HG03432 (cell line): ENCODE measurements at regions not wholly inside any gene's neighbourhood (a gene's known extent, or its start where the extent isn't known, plus 50 kb on each side); places are given as distances from the start of the nearest gene placed in this dataset.
A peak's percentile ranks its signal among the peaks of the same experiment; 100 is the strongest.
"Not testable (repeated sequence)": the region's sequence is repeated elsewhere in the genome, so short reads cannot be mapped to it uniquely, and the experiment has no call there.

Source experiments
- ATAC-seq: cut with Tn5 transposase; IDR thresholded peaks from one replicate; pipeline ENCODE4 v1.9.1; 2021; ENCODE audit warnings: mild to moderate bottlenecking, moderate library complexity; ENCODE audit not compliant: unreplicated experiment

DNA sequence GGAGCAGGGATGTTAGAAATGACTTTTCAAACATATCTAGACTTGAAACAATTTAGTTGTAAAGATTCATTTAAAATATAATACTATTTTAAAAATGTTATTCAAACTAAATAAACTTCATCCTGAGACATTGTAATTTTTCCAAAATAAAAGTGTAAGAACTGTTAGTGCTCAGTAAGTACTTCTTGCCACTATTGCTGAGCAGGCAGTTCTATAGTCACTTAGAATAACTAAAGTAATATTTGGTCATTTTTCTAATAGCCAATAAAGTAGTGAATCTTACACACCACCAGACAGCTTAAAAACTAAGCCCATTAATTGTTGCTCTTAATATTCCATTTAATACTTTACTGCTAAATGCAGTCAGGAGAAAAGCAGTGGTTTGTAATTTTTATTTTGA lies 1120.0 kb upstream of the CDH10 start:
- ATAC-seq, result no peak

DNA sequence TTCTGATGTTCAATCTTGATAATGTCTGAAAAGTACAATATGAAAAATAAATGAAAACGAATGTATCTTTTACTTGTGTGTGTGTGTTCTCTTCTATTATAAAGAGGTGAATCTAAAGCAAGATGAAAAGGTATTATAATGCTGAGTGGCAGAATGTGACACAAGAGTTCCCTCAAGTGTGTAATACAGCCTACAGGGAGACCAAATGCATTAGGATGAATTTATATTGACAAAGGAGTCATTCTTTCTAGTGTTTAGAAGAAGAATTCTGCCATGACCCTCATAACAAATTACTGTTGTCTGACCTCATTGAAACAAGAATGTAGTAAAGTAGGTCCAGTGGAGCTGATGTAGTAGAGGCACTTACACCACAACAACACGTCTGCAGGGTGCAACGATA lies 1119.0 kb upstream of the CDH10 start:
- no peak for ATAC-seq

DNA sequence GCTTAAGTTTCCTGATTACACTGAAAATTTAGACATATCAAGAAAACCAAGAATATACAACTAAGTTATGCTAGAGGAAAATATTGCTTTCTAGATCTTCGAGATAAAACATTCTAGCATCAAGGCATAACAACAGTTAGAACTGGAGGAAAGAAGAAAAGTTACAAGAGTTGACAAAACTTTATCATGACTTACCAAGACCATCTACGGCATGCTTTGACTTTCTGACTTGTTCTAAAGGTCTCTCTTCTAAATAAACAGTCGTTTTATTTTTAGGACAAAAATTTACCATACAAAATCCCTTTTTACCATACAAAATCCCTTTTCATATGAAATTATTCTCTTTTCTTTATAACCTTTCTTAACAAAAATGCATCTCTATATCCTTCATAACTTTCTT lies 1110.1 kb upstream of the CDH10 start:
- no peak for ATAC-seq

DNA sequence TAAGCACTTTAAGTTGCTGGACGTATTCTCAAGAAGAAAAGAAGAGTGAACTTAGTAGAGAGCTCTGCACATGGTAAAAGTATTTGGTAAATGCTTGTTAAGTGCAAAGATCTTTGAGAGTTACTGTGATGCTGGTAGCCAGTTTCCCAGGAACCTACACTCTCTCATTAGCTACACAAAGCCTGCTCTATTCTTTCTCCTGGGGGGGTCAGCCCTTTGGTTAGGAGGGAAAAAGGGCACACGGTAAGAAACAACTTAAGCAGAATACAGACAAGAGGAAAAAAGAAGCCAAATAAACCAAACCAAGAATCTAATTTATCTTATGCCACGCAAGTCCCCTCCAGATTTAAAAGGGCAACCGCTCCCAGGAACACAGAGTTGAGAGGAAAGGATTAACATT lies 1100.1 kb upstream of the CDH10 start:
- ATAC-seq, result no peak

DNA sequence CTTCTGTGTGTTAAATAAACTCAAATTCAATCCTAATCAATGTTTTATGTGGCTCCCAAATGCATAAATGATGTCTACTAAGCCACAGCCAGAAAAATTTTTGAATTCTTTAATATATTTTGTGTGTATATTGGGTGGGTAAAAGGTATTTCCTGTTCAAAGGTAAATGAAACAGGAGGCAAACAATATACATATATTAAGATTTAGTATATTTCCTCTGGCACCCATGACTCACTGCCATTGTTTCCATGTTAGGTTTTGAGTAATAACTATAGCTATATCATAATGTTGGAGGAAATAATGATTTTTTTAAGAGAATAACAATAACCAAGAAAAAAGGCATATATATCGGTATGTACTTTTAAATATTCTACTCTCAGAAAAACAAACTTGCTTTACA lies 1071.9 kb upstream of the CDH10 start:
- ATAC-seq, result no peak

DNA sequence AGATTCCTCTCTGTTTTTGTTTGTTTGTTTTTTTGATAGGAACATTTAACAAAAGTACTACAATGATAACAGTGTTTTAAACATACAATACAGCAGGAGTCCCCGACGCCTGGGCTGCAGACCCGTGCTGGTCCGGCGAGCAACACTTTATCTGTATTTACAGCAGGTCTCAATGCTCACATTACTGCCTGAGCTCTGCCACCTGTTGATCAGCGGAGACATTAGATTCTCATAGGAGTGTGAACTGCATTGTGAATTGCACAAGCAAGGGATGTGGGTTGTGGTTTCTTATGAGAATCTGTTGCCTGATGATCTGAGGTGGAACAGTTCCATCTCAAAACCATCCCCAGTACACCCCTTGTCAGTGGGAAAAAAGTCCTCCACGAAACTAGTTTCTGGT lies 1068.5 kb upstream of the CDH10 start:
- no peak for ATAC-seq

DNA sequence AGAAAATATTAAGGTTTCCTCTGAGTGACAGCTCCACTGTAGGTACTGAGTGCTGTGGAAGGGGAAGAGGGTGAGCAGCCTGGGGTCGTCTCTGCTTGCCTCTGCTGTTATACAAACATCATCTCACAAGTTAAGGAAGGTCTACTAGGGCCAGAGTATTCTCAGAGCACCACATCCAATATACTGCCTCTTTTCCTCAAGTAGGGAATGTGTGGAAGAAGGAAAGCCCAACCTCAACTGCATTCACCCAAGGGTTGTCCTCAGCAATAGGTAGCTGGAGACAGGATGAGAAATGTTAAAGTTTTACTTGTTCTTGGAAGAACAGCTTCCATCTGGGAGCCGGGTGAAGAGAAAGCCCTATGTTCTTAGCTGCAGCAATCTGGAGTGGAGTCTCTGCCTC lies 1062.3 kb upstream of the CDH10 start:
- no peak for ATAC-seq

DNA sequence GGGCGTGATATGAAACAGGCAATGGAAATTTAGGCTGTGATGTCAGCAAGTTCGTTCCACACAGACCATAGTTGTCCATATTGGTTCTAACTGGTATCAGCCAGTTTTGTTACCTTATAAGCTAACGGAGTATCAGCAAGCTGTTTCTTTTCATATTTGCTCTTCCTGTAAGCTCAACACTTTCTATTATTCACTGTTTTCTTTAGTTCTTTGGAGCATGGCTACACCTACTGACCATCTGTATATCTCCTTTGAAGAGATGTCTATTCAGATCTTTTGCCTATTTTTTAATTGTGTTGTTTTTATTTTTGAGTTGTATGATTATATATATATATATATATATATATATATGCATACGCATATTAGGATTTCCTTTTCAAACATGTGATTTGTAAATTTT lies 1057.2 kb upstream of the CDH10 start:
- ATAC-seq, result no peak

DNA sequence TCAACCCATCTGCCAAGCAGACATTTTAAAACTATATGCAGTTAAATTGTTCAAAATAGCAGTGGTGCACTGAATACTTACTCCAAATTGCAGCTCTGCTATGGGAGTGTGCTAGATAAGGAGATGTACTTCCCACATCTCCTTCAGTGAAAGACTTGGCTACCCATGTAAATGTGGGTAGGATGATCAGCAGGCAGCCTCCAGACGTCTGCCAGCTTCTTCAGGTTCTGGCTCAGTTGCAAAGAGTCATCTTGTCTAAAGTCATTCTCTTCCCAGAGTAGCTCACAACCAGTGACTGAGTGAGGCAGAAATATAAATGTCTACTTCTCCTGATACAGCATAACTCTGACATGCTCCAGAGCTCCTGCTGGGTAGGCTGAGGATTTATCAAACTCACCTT lies 1050.0 kb upstream of the CDH10 start:
- no peak for ATAC-seq

DNA sequence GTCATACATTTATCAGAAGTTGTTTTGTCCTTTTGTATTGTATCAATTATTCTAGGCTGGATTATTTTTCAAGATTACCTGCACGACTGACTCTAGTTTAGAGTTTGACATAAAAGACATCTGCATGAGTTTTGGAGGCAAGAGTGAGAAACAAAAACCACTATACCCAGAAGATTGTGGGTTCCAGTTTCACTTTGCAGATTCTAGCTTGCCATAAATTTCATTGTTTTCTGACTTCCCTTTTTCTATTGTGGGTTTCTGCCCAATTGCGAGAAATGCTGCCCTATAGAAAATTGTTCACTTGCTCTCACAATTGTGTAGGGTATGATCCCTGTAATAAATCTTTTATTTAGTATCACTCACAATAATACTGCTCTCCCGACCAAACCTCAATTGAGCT lies 1043.4 kb upstream of the CDH10 start:
- peak; percentile 87 for ATAC-seq

DNA sequence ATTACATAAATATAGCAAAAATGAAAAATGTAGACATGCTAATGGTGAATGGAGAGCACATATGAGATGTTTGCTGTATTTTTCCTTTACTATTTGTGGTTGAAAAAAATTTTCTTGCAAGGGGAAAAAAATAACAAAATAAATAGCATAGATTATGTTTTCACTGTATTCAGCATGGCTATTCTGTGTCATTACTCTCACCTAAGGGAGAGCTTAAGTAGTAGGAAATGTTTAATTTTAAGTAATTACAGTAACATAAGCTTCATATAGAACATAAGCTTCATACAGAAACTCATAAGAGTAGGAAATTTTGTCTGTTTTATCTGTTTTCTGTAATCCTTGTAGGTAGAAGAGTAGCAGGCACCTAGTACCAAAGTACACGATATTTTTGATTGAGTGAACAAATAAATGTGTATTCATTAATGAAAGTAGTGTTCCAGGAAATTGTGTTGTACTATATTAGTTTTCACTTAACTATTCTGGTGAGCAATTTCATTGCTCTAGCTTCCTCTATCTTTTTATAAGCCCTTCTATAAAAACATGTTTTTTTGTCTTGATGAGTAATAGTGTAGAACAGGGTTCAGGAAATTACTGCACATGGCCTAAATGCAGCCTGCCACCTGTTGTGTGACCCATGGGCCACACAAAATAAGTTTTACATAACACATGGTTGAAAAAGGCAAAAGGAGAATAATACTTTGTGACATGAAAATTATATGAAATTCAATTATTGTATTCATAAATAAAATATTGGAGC lies 1025.0 kb upstream of the CDH10 start:
- ATAC-seq, result no peak

DNA sequence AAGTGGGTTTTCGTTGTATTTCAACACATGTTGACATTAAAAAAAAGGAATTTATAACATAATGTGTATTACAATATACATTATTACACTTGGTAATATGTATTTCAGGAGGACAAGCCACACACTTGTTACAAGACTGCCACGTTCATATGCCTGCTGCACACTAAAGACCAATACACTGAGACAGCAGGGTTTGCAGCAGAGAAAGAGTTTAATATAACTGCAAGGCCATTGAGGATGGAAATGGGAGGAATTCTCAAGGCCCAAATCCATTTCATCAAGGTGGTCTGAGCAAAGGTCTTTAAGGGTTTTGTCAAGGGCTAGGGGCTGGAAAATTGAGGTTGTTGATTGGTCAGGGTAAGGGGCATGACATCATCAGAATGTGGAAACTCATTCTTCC lies 1017.8 kb upstream of the CDH10 start:
- no peak for ATAC-seq

DNA sequence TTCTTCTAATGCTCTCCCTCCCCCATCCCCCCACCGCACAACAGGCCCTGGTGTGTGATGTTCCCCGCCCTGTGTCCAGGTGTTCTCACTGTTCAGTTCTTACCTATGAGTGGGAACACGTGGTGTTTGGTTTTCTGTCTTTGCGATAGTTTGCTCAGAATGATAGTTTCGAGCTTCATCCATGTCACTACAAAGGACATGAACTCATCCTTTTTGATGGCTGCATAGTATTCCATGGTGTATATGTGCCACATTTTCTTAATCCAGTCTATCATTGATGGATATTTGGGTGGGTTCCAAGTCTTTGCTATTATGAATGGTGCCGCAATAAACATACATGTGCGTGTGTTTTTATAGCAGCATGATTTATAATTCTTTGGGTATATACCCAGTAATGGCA lies 1005.5 kb upstream of the CDH10 start:
- ATAC-seq, result not testable (repeated sequence)

DNA sequence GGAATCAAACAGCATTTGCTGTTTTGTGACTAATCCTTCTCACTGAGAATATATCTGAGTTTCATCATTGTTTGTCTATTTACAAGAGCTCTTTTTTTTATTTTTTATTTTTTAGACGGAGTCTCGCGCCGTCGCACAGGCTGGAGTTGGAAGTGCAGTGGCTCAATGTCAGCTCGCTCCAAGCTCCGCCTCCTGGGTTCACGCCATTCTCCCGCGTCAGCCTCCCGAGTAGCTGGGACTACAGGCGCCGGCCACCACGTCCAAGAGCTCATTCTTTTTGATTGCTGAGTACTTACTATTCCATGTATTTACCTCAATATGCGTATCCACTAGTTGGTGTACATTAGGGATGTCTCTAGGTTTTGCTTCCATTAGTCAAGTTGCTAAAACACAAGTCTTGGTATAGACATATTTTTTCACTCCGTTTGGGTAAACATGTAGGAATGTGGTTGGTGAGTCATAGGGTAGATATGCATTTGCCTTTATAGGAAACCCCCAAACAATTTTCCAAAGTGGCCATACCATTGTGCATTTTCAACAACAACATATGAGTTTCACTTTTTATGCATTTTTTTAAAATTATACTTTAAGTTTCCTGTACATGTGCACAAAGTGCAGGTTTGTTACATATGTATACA lies 1005.0 kb upstream of the CDH10 start:
- no peak for ATAC-seq

DNA sequence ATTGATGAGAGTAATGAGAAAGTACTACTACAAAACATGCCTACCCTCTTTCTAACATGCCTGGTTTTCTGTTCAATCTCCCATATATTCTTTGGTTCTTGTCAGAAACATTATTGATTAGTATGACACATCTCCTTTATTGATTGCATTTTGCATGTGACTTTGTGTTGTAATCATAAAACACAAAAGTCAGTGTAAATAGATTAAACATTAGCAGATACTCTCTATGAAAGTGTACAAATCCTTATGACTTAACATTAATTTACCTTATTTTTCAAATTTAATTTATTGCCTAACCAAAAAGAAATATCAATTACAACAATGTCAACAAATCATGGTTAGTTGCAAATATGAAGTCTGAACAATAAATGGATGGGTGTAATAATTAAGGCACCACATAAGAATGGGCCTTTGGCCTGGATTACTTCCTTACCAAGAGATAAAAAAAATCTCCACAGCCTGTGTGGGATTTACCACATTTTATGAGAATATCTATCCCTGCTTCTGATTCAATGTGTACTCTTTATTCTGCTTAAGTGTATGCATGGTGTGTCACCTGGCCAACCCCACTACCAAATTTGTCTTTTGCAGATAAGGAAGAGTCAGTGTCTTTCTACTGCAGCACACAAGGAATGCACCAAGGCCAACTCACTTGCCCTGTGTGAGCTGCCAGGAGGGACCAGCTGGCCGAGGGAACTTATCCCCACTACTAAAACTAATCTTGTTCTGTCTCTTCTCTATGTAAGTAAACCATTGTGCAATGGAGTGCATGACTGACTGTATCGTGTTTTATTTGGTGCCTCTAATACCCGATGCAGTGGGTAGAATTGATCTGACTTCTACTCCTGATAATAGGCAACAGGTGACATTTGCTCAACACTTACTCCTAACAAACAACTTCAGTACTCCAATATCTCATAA lies 1001.9 kb upstream of the CDH10 start:
- no peak for ATAC-seq

DNA sequence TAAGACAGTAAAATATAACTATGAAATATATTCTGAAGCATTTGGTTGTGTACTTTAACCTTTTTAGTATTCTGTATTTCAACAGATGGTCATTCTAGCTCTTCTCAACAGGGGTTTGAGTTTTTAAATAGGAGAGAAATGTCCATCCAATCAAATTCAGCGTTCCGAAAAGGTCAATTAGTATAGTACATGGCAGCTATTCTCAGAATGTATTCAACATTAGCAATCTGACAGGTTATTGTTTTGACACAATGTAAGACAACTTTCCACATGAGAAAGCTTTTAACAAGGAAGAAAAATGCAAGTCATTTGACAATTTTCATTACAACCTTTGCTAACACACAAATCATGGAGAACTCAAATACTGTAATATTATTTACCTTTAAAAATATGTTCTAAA lies 996.3 kb upstream of the CDH10 start:
- no peak for ATAC-seq

DNA sequence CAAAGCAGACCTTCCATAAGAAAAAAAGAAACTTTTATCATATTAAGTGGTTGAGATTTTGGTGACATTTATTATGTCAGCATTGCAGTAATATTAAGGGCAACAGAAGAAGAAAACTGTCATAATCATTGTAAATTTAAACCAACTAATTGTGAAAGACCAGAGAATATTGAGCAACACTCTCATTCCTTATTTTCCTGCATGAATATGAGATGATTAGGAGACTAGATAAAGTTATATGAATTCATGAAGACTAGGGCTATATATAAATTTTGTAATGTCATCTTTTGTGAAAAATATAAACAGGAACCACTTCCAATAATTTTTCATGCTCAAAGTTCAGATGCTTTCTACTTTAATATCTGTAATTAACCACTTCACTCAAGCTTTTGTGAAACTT lies 974.5 kb upstream of the CDH10 start:
- no peak for ATAC-seq

DNA sequence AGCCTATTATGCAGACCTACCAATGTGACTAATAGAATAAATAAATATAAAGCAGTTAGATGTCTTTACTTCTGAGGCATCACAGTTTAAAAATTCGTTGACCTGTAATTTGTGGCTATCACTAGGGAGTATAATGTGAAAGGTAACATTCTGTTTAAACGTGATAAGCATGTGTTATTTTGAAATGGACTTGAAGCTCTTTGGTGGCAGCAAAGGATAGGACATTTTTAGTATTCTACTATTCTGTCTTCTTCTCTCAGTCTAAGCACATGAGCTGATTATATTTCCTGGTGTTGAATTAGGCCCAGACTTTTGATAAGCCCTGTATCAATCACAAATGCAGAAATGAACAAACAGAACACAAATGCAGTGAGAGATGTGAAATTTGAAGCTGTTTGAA lies 974.0 kb upstream of the CDH10 start:
- no peak for ATAC-seq

DNA sequence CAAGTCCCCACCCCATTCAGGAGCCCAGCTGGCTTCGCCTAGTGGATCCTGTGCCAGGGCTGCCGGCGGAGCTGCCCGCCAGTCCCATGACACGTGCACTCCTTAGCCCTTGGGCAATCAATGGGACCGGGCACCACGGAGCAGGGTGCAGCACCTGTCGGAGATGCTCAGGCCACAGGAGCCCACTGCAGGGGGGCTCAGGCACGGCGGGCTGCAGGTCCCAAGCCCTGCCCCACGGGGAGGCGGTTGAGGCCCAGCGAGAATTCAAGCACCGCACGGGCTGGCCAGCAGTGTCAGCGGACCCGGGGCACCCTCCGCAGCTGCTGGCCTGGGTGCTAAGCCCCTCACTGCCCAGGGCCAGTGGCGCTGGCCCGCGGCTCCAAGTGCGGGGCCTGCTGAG lies 969.7 kb upstream of the CDH10 start:
- no peak for ATAC-seq

DNA sequence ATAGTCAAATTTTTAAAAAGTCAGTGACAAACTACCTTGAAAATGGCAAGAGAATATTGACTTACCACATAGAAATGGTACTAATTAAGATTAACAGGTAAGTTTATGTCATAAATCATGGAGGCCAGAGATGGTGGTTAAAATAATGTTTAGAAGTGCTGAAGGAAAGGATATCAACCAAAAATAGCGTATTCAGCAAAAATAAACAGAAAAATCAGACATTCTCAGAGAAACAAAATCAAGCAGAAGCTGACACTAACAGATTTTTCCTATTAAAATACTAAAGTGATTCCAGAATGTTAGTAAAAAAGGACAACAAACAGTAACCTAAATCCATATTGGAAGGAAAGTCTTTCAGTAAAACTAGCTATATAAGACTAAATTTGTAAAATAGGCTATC lies 959.9 kb upstream of the CDH10 start:
- no peak for ATAC-seq

DNA sequence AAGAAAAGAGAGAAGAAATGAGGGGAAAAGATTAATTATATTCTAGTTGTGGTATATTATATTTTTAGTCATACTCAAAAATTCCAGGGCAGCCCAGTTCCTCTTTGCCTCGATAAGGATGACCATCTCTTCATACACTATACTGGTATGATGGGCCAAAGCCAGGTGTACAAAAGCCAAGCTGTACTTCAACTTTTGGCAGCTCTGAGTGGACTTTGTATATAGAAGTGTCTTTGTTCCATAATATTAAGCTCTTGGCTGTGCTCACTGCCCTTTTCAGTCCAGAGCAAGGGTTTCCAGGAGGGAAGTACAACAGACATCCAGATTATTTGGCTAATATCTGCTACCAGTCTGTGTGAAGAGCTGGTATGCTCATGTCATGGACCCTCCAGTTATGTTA lies 934.3 kb upstream of the CDH10 start:
- ATAC-seq, result no peak

DNA sequence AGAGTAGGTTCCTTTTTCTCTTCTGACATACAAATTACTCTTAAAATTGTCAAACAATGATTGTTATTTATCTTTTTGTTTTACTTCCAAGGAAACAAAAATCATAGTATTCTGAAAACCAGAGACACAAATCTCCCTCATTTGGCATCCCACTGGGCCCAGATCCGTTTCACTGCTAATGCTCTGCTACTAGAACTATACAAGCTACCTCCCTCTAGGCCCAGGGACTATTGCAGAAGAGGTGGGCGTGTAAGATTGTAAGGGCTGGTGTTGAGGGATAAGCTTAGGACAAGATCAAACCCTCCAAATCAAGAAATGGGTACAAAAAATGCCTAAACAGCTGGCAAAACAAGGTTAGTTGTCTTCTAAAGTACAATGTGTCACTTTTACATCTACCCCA lies 928.9 kb upstream of the CDH10 start:
- ATAC-seq, result no peak
